Endothelial cell of umbilical vein (primary cell): ENCODE measurements at regions not wholly inside any gene's neighbourhood (a gene's known extent, or its start where the extent isn't known, plus 50 kb on each side); places are given as distances from the start of the nearest gene placed in this dataset.

Experiments
- BruUV-seq: library from RNA; stranded (reverse); fragments of 400-500 nt; replicated peaks from 2 replicates; lab custom pipeline; 2021; lab: Mats Ljungman, UMichigan
- CTCF ChIA-PET: fragments of 300-600, 350-600 bp; sonication (Branson Sonifier 250); formaldehyde crosslinking; loops from one replicate; lab custom pipeline; 2021; ENCODE audit warnings: antibody characterized with exemption, inconsistent platforms; lab: Charles Lee
- POLR2A ChIA-PET: fragments of 300-600, 350-600 bp; sonication (Branson Sonifier 250); formaldehyde crosslinking; loops from one replicate; lab custom pipeline; 2021; ENCODE audit warnings: antibody characterized with exemption, inconsistent platforms; lab: Charles Lee
- DNase-seq: peaks from one replicate; pipeline ENCODE4 v3.0.0-alpha.2; 2011; ENCODE audit warnings: low read depth, low spot score
- FAIRE-seq: peaks from 2 replicates; lab custom pipeline; 2011; peaks lifted over from hg19 to GRCh38; lab: Jason Lieb, UNC
- H2AFZ ChIP-seq: 2 replicates; pipeline ENCODE4 v1.6.0; 2012; ENCODE audit warnings: low read depth, low read length, control low read depth, inconsistent platforms
- H3K27ac ChIP-seq: 2 replicates; pipeline ENCODE4 v1.5.1; 2011; ENCODE audit warnings: low read depth, mild to moderate bottlenecking, control low read depth, low read length, moderate library complexity; ENCODE audit not compliant: insufficient read depth
- H3K27me3 ChIP-seq, 2 experiments: 2 replicates each; pipeline versions ENCODE4 v1.6.0 to v1.6.1; 2011; ENCODE audit warnings: low read length in 2 of 2, mixed read lengths in 1 of 2; ENCODE audit not compliant: control insufficient read depth in 2 of 2, insufficient read depth in 2 of 2
- H3K36me3 ChIP-seq, 2 experiments: 2 replicates in 1 of 2; 3 replicates in 1 of 2; pipeline ENCODE4 v1.5.1; 2011; ENCODE audit warnings: low read length in 2 of 2, mild to moderate bottlenecking in 1 of 2, moderate library complexity in 1 of 2; ENCODE audit not compliant: control insufficient read depth in 2 of 2, insufficient read depth in 2 of 2; ENCODE audit errors: extremely low read depth in 1 of 2
- H3K4me1 ChIP-seq: 3 replicates; pipeline ENCODE4 v1.5.1; 2011; ENCODE audit warnings: mild to moderate bottlenecking, low read length; ENCODE audit not compliant: control insufficient read depth, insufficient read depth; ENCODE audit errors: extremely low read depth
- H3K4me2 ChIP-seq: 2 replicates; pipeline ENCODE4 v1.6.1; 2011; ENCODE audit warnings: low read length, control low read depth, mixed read lengths; ENCODE audit not compliant: insufficient read depth
- H3K4me3 ChIP-seq, 3 experiments: fragments of 200-600 bp in 1 of 3; sonication (generic), shearing (Covaris generic) in 1 of 3; replicated peaks in 1 of 3; 2 replicates each; pipeline ENCODE4 v1.5.1; 2011 to 2016; ENCODE audit warnings: control low read depth in 3 of 3, low read length in 3 of 3, mild to moderate bottlenecking in 2 of 3, inconsistent platforms in 1 of 3, low read depth in 1 of 3, moderate library complexity in 1 of 3; ENCODE audit not compliant: insufficient read depth in 1 of 3
- H3K79me2 ChIP-seq: 2 replicates; pipeline ENCODE4 v1.6.0; 2012; ENCODE audit warnings: low read length, inconsistent platforms; ENCODE audit not compliant: control insufficient read depth, insufficient read depth
- H3K9ac ChIP-seq: replicated peaks from 2 replicates; pipeline ENCODE3; 2011; ENCODE audit warnings: low read length, control low read depth; ENCODE audit not compliant: insufficient read depth; ENCODE audit errors: extremely low read depth
- H3K9me1 ChIP-seq: replicated peaks from 3 replicates; pipeline ENCODE4 v1.6.0; 2011; ENCODE audit warnings: mild to moderate bottlenecking, low read length; ENCODE audit not compliant: control insufficient read depth, insufficient read depth; ENCODE audit errors: extremely low read depth
- H3K9me3 ChIP-seq: replicated peaks from 2 replicates; pipeline ENCODE4 v1.5.1; 2012; ENCODE audit warnings: low read length, inconsistent platforms; ENCODE audit not compliant: control insufficient read depth, insufficient read depth
- H4K20me1 ChIP-seq: replicated peaks from 2 replicates; pipeline ENCODE3; 2011; ENCODE audit warnings: mild to moderate bottlenecking, low read length; ENCODE audit not compliant: control insufficient read depth, insufficient read depth; ENCODE audit errors: extremely low read depth
- CTCF ChIP-seq, 2 donors: IDR thresholded peaks; 1 replicate in 1 of 2; 2 replicates in 1 of 2; pipeline ENCODE4 v1.5.1; 2011; ENCODE audit warnings: low read length in 2 of 2, mild to moderate bottlenecking in 2 of 2, moderate library complexity in 2 of 2, control low read depth in 1 of 2, inconsistent platforms in 1 of 2, low read depth in 1 of 2; ENCODE audit not compliant: insufficient read depth in 1 of 2; ENCODE audit errors: extremely low read depth in 1 of 2
- EZH2 ChIP-seq: IDR thresholded peaks from 2 replicates; pipeline ENCODE4 v1.6.1; 2012; ENCODE audit warnings: borderline replicate concordance, low read depth, mild to moderate bottlenecking, moderate library complexity, low read length, inconsistent platforms; ENCODE audit not compliant: severe bottlenecking
- FOS ChIP-seq: IDR thresholded peaks from 2 replicates; pipeline ENCODE4 v1.6.1; 2011; ENCODE audit warnings: mild to moderate bottlenecking, low read length, moderate library complexity, borderline replicate concordance; ENCODE audit not compliant: insufficient read depth
- GATA2 ChIP-seq: IDR thresholded peaks from 2 replicates; pipeline ENCODE4 v1.7.0; 2011; ENCODE audit warnings: low read depth, mild to moderate bottlenecking, moderate library complexity, mixed read lengths, low read length; ENCODE audit not compliant: insufficient read length, insufficient read depth
- JUN ChIP-seq: IDR thresholded peaks from 2 replicates; pipeline ENCODE4 v1.6.1; 2011; ENCODE audit warnings: borderline replicate concordance, low read depth; ENCODE audit not compliant: insufficient read length, insufficient read depth
- MAX ChIP-seq: IDR thresholded peaks from 2 replicates; pipeline ENCODE4 v1.6.1; 2011; ENCODE audit not compliant: insufficient read depth, insufficient read length
- MYC ChIP-seq: IDR thresholded peaks from one replicate; pipeline ENCODE4 v1.6.1; 2011; ENCODE audit warnings: mild to moderate bottlenecking, low read depth, low read length
- POLR2A ChIP-seq: IDR thresholded peaks from 2 replicates; pipeline ENCODE4 v1.6.1; 2012; ENCODE audit warnings: low read depth, mild to moderate bottlenecking, control low read depth, low read length
- POLR2AphosphoS5 ChIP-seq: IDR thresholded peaks from 2 replicates; pipeline ENCODE4 v1.6.1; 2012; ENCODE audit warnings: low read depth, mild to moderate bottlenecking, control low read depth, low read length, moderate library complexity; ENCODE audit not compliant: insufficient read depth
- dilution Hi-C: fragments of 300-500 bp; cut with MboI; formaldehyde crosslinking; loops from one replicate; pipeline ENCODE4 v1.15.0; 2019; ENCODE audit warnings: low sequenced_read_pairs; ENCODE audit not compliant: extremely low pct_ligation_motif_present
- intact Hi-C: fragments of 100-400 bp; cut with micrococcal nuclease; formaldehyde crosslinking; loops from one replicate; pipeline ENCODE4 v1.10.0; 2022

GRCh38 chr9:16230731-16231130 lies 639.7 kb downstream of the BNC2 start:
- H4K20me1 ChIP-seq = no peaks in the 10 kb centered on the region
- DNase-seq = no peak
- CTCF ChIA-PET = interaction anchor here (0.8 kb wide), 1 partner anchor 27 kb away, joined by 3 read pairs; no protein-coding TSS in a partner anchor
- POLR2A ChIA-PET = no interaction called here
- no peaks in the 10 kb centered on the region for H3K9me3 ChIP-seq
- no peak overlapping the region for H2AFZ ChIP-seq
- no peaks in the 10 kb centered on the region for H3K36me3 ChIP-seq
- intact Hi-C loops = no loop called here
- FAIRE-seq = no peak
- no peak overlapping the region for H3K9ac ChIP-seq
- BruUV-seq = no TSS peak
- no peaks in the 10 kb centered on the region for H3K4me1 ChIP-seq
- no peaks in the 10 kb centered on the region for H3K27me3 ChIP-seq
- dilution Hi-C loops = no loop called here
- H3K9me1 ChIP-seq = no peaks in the 10 kb centered on the region
- no peaks in the 10 kb centered on the region for H3K79me2 ChIP-seq
- no peak overlapping the region for H3K4me3 ChIP-seq
- no peak overlapping the region for H3K4me2 ChIP-seq
- TF ChIP-seq MYC = no peak
- no peak for TF ChIP-seq MAX
- no peak for TF ChIP-seq POLR2A
- TF ChIP-seq FOS = no peak
- no peak for TF ChIP-seq EZH2
- no peak for TF ChIP-seq CTCF (IDR thresholded peaks at IDR 0.05; ENCODE audit: extremely low read depth in 1 of 2, insufficient read depth in 1 of 2, low read depth in 1 of 2, low read length in 2 of 2)
- no peak for TF ChIP-seq POLR2AphosphoS5
- TF ChIP-seq GATA2 = no peak
- TF ChIP-seq JUN = no peak
- no peak overlapping the region for H3K27ac ChIP-seq
